Kidney epithelial cell (primary cell): ENCODE measurements at regions not wholly inside any gene's neighbourhood (a gene's known extent, or its start where the extent isn't known, plus 50 kb on each side); places are given as distances from the start of the nearest gene placed in this dataset.

Experiments
- DNase-seq: peaks from one replicate; pipeline ENCODE4 v3.0.0-alpha.2; 2010; ENCODE audit warnings: low read depth
- H3K27me3 ChIP-seq: 2 replicates; pipeline ENCODE4 v1.6.0; 2011; ENCODE audit warnings: low read length; ENCODE audit not compliant: control insufficient read depth, insufficient read depth
- H3K36me3 ChIP-seq: 2 replicates; pipeline ENCODE4 v1.5.1; 2011; ENCODE audit warnings: low read length; ENCODE audit not compliant: control insufficient read depth, insufficient read depth
- H3K4me3 ChIP-seq: 2 replicates; pipeline ENCODE4 v1.5.1; 2011; ENCODE audit warnings: low read depth, mild to moderate bottlenecking, control low read depth, low read length
- CTCF ChIP-seq: IDR thresholded peaks from 2 replicates; pipeline ENCODE4 v1.5.1; 2011; ENCODE audit warnings: mild to moderate bottlenecking, moderate library complexity, low read length, control low read depth, inconsistent platforms; ENCODE audit not compliant: insufficient read depth, poor library complexity, severe bottlenecking

GRCh38 chr3:106004826-106005225 is 136.0 kb upstream of the CBLB start:
- Histone ChIP-seq H3K4me3 (no peak overlapping the region), H3K36me3 (no peaks in the 10 kb centered on the region), H3K27me3 (no peaks in the 10 kb centered on the region)
- DNase-seq: no peak
- TF ChIP-seq CTCF: no peak

GRCh38 chr3:106006001-106006400 is 137.2 kb upstream of the CBLB start:
- Histone ChIP-seq H3K4me3 (no peak overlapping the region), H3K36me3 (no peaks in the 10 kb centered on the region), H3K27me3 (no peaks in the 10 kb centered on the region)
- no peak for TF ChIP-seq CTCF
- DNase-seq: no peak

GRCh38 chr3:106006571-106006970 is 137.8 kb upstream of the CBLB start:
- Histone ChIP-seq H3K36me3 (no peaks in the 10 kb centered on the region), H3K4me3 (no peak overlapping the region), H3K27me3 (no peaks in the 10 kb centered on the region)
- TF ChIP-seq CTCF: no peak
- DNase-seq: no peak

- H3K4me3 ChIP-seq: no peak overlapping the region
- TF ChIP-seq CTCF: no peak
- no peaks in the 10 kb centered on the region for H3K36me3 ChIP-seq
- DNase-seq: no peak
- H3K27me3 ChIP-seq: no peaks in the 10 kb centered on the region
Measured at GRCh38 chr3:106007512-106007911, 138.7 kb upstream of the CBLB start.

- Histone ChIP-seq H3K36me3 (no peaks in the 10 kb centered on the region), H3K27me3 (no peaks in the 10 kb centered on the region), H3K4me3 (no peak overlapping the region)
- no peak for TF ChIP-seq CTCF
- DNase-seq: no peak
Measured at GRCh38 chr3:106008766-106009165, 140.0 kb upstream of the CBLB start.

- no peaks in the 10 kb centered on the region for H3K36me3 ChIP-seq
- no peak for TF ChIP-seq CTCF
- DNase-seq: no peak
- no peak overlapping the region for H3K4me3 ChIP-seq
- H3K27me3 ChIP-seq: no peaks in the 10 kb centered on the region
Measured at GRCh38 chr3:106010829-106011228, 142.0 kb upstream of the CBLB start.
